BE2C (cell line): ENCODE measurements at regions not wholly inside any gene's neighbourhood (a gene's known extent, or its start where the extent isn't known, plus 50 kb on each side); places are given as distances from the start of the nearest gene placed in this dataset.

ENCODE experiments used
- DNase-seq: peaks from one replicate; pipeline ENCODE4 v3.0.0-alpha.2; 2020
- H3K27me3 ChIP-seq: fragments of 250-450 bp; sonication (Bioruptor Pico); 2 replicates; pipeline ENCODE4 v1.5.1; 2020; ENCODE audit warnings: mild to moderate bottlenecking
- H3K36me3 ChIP-seq: fragments of 250-450 bp; sonication (Bioruptor Pico); 2 replicates; pipeline ENCODE4 v1.5.1; 2020; ENCODE audit warnings: mild to moderate bottlenecking
- H3K4me1 ChIP-seq: fragments of 250-450 bp; sonication (Bioruptor Pico); 2 replicates; pipeline ENCODE4 v1.5.1; 2020
- H3K4me3 ChIP-seq: 2 replicates; pipeline ENCODE4 v1.5.1; 2011; ENCODE audit warnings: low read depth, low read length
- H3K9me3 ChIP-seq: fragments of 250-450 bp; sonication (Bioruptor Pico); 2 replicates; pipeline ENCODE4 v1.5.1; 2020
- TF ChIP-seq, protein P1 (sequence below): IDR thresholded peaks from 2 replicates; pipeline ENCODE4 v1.5.1; 2012; ENCODE audit warnings: mild to moderate bottlenecking, low read depth, low read length

- Histone ChIP-seq H3K27me3 (no peaks in the 10 kb centered on the region), H3K9me3 (no peaks in the 10 kb centered on the region), H3K36me3 (no peaks in the 10 kb centered on the region), H3K4me3 (no peak overlapping the region), H3K4me1 (no peaks in the 10 kb centered on the region)
- no peak for DNase-seq
- TF ChIP-seq, protein P1, sequence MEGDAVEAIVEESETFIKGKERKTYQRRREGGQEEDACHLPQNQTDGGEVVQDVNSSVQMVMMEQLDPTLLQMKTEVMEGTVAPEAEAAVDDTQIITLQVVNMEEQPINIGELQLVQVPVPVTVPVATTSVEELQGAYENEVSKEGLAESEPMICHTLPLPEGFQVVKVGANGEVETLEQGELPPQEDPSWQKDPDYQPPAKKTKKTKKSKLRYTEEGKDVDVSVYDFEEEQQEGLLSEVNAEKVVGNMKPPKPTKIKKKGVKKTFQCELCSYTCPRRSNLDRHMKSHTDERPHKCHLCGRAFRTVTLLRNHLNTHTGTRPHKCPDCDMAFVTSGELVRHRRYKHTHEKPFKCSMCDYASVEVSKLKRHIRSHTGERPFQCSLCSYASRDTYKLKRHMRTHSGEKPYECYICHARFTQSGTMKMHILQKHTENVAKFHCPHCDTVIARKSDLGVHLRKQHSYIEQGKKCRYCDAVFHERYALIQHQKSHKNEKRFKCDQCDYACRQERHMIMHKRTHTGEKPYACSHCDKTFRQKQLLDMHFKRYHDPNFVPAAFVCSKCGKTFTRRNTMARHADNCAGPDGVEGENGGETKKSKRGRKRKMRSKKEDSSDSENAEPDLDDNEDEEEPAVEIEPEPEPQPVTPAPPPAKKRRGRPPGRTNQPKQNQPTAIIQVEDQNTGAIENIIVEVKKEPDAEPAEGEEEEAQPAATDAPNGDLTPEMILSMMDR: no peak
Observed at GRCh38 chr6:141965016-141965545, 167.6 kb upstream of the GJE1 start.

GRCh38 chr6:141963543-141964295, 169.0 kb upstream of the GJE1 start:
- Histone ChIP-seq H3K9me3 (no peaks in the 10 kb centered on the region), H3K36me3 (no peaks in the 10 kb centered on the region), H3K4me1 (no peaks in the 10 kb centered on the region), H3K27me3 (no peaks in the 10 kb centered on the region), H3K4me3 (no peak overlapping the region)
- TF ChIP-seq, protein P1: no peak
- no peak for DNase-seq

GRCh38 chr6:141957271-141957670, 175.5 kb upstream of the GJE1 start:
- H3K4me3 ChIP-seq: no peak overlapping the region
- no peaks in the 10 kb centered on the region for H3K36me3 ChIP-seq
- DNase-seq: no peak
- H3K27me3 ChIP-seq: no peaks in the 10 kb centered on the region
- TF ChIP-seq, protein P1: no peak
- H3K9me3 ChIP-seq: no peaks in the 10 kb centered on the region; the same call in 1 of the 2 replicates
- H3K4me1 ChIP-seq: no peaks in the 10 kb centered on the region

- TF ChIP-seq, protein P1: no peak
- Histone ChIP-seq H3K9me3 (no peaks in the 10 kb centered on the region; the same call in 1 of the 2 replicates), H3K27me3 (no peaks in the 10 kb centered on the region), H3K4me1 (no peaks in the 10 kb centered on the region), H3K36me3 (no peaks in the 10 kb centered on the region), H3K4me3 (no peak overlapping the region)
- DNase-seq: no peak
Observed at GRCh38 chr6:141956868-141957267, 175.9 kb upstream of the GJE1 start.

DNA sequence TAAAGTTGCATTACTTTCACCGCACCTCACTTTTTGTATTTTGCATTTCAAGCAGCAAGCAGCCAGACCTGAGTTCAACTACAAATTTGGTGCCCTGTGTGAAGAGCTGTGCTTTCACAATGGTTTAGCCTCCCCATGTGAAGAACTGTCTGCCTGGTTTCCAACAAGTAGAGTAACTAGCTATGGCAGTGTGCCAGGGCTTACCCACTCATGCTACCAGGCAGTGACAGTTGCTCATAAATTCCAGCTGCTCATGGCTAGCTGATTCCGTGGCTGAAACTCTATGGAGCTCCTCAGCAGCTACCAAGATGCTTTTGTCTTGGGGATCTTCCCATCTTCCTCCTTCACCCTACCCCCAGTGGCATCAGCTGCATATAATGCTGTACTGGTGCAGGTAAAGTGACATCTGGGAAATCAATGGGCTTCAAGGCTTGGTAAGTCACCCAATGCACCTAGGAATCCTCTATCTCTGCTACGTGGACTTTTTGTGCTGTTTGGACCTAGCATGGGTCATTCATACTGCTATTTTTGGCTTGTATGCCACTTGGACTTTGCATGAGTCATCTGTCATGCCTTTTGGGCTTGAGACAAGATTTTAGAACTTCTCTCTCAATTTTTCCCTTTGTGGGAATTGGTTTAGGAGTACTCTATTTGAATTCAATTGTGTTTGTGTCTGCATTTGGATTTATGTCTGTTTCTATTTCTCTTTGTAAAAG, 176.5 kb upstream of the GJE1 start:
- H3K27me3 ChIP-seq: no peaks in the 10 kb centered on the region
- no peak for DNase-seq
- no peak overlapping the region for H3K4me3 ChIP-seq
- no peaks in the 10 kb centered on the region for H3K4me1 ChIP-seq
- TF ChIP-seq, protein P1: no peak
- no peaks in the 10 kb centered on the region for H3K36me3 ChIP-seq
- H3K9me3 ChIP-seq: no peaks in the 10 kb centered on the region; the same call in 1 of the 2 replicates

DNA sequence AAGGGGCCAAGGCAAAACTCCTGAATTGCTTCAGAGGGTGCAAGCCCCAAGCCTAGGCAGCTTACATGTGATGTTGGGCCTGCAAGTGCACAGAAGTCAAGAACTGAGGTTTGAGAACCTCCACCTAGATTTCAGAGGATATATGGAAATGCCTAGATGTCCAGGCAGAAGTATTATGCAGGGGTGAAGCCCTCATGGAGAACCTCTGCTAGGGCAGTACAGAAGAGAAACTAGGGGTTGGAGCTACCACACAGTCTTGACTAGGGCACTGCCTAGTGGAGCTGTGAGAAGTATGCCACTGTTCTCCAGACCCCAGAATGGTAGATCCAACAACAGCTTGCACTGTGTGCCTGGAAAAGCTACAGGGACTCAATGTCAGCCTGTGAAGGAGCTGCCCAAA, 179.7 kb upstream of the GJE1 start:
- H3K9me3 ChIP-seq: no peaks in the 10 kb centered on the region; the same call in 1 of the 2 replicates
- H3K4me1 ChIP-seq: no peaks in the 10 kb centered on the region
- no peaks in the 10 kb centered on the region for H3K27me3 ChIP-seq
- no peak for DNase-seq
- H3K36me3 ChIP-seq: no peaks in the 10 kb centered on the region
- no peak overlapping the region for H3K4me3 ChIP-seq
- TF ChIP-seq, protein P1: no peak
